ENCODE measurements at regions not wholly inside any gene's neighbourhood (a gene's known extent, or its start where the extent isn't known, plus 50 kb on each side); places are given as distances from the start of the nearest gene placed in this dataset.

DNA sequence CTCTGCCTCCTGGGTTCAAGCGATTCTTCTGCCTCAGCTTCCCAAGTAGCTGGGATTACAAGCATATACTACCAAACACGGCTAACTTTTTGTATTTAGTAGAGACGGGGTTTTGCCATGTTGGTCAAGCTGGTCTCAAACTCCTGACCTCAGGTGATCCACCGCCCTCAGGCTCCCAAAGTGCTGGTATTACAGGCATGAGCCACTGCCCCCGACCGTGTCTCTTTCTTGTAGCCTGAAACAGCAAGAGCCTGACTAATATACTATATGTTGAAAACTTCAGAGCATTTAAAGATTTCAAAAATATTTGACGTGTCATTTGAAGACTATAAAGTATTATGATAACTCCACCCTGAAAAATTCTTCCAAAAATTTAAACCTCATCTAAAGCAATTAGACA is 71.7 kb upstream of the ZNF648 start (continued):
- no peak for TF ChIP-seq ZNF318 (IDR thresholded peaks at IDR 0.05; ENCODE audit: borderline replicate concordance in 1 of 2, low read depth in 1 of 2)
- no peak for TF ChIP-seq RBBP5 (IDR thresholded peaks at IDR 0.05; ENCODE audit: borderline replicate concordance, insufficient read depth, low read length, poor library complexity, severe bottlenecking)
- TF ChIP-seq MGA (IDR thresholded peaks at IDR 0.05) = no peak
- TF ChIP-seq EWSR1 (IDR thresholded peaks at IDR 0.05; ENCODE audit: borderline replicate concordance, low read depth, partially characterized antibody) = no peak
- TF ChIP-seq OTX1 (CRISPR knock-in tag; IDR thresholded peaks at IDR 0.05) = no peak

Measured in K562 (cell line).